Hematopoietic multipotent progenitor cell treated with erythropoietin and hydrocortisone succinate and interleukin-3 and kit ligand, for 4 days (in vitro differentiated cells): ENCODE measurements at regions not wholly inside any gene's neighbourhood (a gene's known extent, or its start where the extent isn't known, plus 50 kb on each side); places are given as distances from the start of the nearest gene placed in this dataset.
"Not testable (repeated sequence)": the region's sequence is repeated elsewhere in the genome, so short reads cannot be mapped to it uniquely, and the experiment has no call there.

Source experiments
- DNase-seq: peaks from one replicate; pipeline ENCODE4 v3.0.0-alpha.2; 2015

DNA sequence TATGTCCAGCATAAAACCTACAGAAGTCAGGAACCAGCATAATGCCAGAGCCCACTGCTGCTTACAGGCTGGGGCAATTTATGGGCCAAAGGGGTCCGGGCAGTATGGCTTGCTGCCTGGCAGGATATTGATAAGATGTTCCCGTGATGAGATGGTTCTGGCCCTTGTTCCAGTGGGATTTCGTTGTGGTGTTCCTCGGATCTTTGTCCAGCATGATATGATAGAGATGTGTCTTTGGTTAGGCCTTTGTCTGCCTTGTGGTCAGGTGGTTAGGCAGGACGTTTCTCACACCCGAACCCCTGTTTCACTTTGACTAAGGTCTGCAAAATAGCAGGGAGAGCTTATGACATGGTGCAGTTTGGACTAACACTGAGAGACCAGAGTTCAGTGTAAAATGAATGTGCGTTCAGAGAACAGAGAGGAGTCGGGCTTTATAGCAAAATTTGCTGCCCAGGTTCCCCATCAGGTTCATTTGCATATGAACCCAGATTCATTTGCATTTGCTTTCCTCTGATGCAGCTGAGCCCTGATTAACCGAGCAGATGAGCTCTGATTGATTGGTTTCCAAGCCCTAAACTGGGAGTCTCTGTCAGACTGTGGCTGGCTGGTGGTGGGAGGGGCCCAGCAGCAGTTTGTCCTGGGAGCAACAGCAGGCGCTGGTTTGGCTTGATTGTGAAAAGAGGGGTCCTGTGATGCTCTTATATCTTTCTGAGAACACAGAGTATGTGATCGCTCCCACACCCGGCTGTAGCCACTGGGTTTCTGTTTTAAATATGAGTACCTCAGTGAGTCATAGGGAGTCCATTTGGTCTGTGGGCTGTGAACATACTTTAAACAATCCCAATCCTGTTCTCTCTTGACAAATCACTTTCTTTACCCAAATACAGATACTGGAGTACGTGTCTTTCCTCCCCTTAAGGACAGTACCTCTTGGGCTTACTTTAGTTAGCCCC is 156.3 kb upstream of the PZP start:
- DNase-seq = peak; percentile 37

DNA sequence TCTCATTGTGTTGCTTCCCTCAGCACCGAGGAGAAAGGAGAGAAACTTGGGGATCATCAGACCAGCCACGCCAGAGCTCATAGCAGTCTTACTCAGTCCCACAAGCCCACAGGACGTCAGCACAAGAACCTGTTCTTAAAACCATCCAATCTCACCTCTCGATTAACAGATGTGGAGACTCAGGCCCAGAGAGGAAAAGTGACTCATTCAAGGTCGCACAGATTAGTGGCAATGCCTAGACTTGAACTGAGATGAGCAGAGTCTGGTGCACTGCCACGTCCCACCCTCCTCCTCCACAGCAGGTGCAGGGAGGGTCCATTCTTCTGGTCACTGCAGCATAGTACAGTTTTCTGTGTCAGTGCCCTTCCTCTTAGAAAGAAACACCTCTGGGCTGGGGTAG is 154.9 kb upstream of the PZP start:
- DNase-seq = no peak

DNA sequence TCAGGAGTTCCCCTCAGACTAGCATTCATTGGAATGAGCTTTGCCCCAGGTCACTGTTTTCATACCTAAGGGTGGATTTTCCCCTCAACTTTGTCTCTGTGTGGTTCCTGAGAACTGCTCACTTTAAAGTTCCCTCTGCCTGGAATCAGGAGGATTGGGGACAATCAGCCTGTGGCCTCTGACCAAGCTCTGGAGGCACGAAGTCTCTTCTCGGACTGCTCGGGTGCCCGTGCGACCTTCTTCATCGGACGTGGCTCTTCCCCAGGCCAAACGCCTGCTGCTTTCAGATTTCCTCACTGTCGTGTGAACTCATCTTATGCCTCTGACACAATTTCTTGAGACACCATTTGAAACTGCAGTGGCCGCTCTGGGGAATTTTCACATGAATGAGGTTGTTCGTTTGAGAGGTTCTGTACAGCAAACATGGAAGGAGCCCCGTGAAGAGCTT is 153.7 kb upstream of the PZP start:
- DNase-seq = no peak

DNA sequence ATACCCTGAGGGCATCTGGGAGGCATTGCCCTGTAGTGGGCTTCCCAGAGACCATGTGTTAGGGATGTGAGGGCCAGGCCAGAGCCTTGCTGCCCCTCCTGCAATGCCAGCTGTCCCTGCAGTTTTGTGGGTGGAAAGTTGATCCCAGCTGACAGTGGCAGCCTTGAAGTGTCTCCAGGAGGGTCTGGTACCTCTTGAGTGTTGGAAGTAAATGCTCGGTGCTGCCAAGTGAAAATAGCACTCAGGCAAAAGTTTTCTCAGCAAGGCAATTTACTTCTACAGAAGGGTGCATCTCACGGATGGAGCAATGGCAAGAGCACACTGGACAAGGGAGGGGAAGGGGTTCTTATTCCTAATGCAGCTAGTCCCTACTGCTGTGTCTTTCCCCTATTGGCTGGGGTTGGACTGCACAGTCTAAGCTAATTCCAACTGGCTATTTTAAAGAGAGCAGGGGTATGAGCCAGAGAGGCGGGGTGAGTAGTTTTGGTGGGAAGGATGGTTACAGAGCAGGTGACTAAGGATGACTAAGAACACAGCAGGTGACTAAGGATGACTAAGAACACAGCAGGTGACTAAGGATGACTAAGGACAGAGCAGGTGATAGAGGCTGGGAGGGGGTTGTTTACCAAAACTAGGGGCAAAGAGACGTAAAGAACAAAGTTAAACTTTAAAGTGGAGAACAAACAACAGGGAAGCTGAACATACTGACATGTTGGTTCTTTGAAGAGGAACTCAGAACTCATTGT is 146.0 kb upstream of the PZP start:
- not testable (repeated sequence) for DNase-seq

DNA sequence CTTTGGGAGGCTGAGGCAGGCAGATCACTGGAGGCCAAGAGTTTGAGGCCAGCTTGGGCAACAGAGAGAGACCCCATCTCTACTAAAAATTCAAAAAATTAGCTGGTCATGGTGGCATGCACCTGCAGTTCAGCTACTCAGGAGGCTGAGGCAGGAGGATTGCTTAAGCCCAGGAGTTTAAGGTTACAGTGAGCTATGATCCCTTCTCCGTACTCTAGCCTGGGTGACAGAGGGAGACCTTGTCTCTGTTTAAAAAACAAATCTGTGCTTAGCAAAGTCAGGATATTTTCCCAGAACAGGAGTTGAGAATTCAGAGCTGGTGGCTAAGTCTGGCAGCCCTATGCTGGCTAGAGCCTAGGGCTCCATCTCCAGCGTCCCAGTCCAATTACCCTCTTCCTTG is 142.9 kb upstream of the PZP start:
- DNase-seq = no peak

DNA sequence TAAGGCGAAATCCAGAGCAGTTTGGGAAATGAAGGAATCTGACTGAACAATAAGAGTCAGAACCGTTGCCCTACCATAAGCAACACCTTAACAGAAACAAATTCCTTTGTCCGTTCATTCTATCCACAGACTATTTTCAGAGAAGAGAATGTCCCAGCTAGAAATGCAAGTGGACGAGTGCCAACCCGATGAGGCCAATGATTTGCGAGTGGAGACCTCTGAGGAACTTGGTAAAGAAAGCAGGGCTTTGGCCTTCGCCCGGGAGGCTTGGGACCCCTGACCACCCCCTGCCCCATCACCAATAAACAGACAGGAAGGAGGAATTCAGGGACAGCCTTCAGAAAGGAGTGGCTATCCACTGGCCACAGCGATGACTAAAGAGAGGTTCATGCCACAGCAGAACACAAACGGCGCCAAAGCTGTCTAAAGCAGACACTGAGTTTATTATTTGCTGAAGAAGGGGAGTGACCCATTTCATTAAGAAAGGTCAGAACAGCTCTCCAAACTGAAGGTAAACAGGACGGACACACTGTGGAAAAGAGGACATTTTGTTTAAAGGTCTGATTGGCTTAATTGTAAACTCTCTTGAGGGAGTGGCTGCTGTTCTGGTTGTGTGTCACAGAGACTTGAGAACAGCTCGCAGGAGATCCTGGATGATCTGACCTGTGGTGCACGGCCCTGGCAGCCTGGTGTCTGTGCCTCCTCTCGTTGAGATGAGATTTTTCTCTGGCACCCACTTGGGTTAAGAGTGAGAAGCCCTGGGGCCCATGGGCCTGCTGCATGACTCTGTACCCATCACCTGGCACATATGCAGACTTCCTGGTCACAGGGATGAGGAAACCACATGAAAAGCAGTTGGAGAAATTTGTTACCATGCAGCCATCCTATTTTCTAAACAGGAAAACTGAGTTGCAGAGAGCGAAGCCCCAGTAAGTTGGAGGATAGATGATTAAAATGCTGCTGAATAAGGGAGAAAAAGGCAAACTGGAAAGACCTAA is 142.0 kb upstream of the PZP start:
- DNase-seq = no peak

DNA sequence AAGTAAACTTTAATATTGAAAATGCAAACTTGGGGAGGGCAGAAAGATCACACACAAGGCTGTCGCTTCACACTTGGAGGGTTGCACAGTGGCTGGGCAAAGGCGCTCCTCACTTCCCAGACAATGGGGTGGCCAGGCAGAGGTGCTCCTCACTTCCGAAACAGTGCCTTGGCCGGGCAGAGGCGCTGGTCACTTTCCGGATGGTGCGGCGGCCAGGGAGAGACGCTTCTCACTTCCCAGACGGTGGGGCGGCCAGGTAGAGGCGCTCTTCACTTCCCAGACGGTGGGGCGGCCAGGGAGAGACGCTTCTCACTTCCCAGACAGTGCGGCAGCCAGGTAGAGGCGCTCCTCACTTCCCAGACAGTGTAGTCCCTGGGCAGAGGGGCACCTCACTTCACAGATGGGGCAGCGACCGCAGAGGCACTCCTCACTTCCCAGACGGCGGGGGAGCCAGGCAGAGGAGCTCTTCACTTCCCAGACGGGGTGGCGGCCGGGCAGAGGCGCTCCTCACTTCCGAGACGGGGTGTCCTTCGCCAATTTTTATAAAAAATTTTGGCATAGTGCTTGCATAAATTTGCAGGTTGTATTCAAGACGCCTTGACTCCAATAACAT is 140.8 kb upstream of the PZP start:
- no peak for DNase-seq

DNA sequence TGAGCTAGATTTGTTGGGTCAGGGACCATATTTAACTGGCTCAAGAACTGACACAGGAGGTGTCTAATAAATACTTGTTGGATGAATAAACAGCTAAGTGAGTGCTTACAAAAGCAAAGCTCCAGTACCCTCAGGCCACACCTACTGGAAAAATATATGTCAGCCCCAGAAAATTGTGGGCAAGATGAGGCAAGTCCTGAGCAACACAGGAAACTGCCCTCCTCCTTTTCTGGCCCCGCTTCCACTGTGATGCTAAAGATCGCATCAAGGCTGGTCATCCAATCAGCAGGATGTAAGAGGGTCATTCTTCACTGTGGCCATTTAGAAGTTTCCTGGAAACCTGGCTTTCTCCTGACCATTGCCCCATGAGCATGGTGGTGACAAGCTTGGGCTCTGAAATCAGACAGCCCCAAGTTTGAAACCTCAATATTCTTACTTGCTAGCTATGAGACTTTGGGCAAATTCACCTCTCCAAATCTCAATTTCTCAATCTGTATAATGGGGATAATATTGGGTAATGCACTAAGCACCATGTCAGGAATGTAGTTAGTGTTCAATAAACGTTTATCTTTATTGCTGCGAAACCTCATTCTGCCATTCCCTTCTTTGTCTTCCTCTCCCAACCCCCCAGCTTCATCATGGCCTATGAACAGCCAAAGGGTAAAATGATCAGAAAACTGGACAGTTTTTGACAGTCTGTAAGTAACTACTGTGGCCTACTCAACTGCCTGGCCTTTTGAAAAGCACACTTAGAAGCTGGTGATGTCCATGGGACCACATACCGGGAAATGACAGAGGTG is 139.3 kb upstream of the PZP start:
- DNase-seq = no peak

DNA sequence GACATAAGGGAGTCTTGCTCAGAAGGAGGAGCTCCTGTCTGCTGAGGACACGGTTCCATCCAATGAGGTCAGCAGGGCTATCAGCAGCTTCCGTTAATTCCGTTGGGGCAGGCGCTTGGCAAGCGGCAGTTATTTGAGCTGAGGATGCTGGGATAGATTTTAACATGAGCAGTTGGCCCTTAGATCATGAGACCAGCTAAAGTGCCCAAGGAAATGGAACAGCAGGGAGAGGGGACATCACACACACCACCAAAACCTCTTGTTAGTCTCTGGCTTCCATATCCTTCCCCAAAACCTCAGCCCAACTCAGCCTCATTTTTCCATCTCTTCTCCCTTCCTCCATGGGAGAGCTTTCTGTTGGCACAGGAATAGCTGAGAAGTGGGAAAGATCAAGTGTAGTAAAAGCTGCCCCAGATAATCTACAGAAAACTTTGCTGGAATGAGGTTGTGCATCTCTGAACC is 138.7 kb upstream of the PZP start:
- DNase-seq = no peak

DNA sequence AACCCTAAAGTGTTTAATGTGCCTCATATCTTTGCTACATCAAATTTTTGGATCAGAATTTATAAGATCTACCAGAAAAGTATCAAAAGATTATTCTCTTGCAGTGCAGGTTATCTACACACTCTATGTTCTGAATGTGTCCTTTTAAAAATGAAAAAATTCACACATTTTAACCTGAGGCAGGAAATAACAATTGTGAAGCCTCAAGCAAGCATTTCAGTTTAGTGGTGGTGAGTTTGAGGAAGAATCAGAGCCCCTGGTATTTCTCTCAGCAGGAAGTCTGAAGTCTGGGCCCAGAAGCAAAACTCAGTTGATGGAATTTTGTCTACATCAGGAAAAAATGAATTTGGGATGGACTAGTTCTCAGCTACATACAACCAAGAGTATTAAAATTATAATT is 137.0 kb upstream of the PZP start:
- DNase-seq = no peak

DNA sequence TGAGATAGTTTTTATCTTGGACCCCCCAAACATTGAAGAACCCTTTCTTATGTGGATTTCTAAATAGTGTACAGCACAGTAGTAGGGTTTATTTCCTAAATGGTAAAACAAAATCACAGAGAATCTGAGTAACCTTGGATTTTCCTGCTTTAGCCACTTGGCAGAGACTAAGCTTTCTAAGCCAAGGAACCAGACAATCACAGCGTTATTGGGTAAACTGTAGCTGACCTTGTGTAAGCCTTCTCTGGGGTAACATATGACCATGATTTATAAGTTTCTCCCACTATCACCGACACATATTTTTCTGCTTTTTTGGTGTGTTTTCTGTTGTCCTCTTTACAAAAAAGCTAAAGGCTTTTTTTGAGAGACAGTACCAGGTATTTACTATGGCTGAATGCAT is 136.3 kb upstream of the PZP start:
- no peak for DNase-seq

DNA sequence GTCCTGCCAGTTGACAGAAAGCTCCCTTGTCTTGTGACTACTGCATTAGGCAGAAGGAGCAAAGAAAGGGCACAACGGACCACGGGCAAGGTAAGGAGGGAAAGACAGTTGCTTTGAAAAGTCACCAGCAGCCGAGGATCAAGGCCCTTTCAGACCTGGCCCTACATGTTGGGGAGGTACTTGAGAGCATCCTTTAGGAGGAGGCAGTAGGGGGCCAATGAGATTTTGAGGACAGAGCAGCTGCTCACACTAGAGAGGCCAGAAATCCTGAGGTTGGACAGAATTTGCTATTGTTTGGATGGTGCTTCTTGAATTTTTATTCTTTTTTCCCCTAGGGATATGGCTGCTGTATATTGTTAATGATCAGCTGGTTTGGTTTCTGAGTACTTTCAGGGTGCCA is 135.5 kb upstream of the PZP start:
- DNase-seq = no peak

DNA sequence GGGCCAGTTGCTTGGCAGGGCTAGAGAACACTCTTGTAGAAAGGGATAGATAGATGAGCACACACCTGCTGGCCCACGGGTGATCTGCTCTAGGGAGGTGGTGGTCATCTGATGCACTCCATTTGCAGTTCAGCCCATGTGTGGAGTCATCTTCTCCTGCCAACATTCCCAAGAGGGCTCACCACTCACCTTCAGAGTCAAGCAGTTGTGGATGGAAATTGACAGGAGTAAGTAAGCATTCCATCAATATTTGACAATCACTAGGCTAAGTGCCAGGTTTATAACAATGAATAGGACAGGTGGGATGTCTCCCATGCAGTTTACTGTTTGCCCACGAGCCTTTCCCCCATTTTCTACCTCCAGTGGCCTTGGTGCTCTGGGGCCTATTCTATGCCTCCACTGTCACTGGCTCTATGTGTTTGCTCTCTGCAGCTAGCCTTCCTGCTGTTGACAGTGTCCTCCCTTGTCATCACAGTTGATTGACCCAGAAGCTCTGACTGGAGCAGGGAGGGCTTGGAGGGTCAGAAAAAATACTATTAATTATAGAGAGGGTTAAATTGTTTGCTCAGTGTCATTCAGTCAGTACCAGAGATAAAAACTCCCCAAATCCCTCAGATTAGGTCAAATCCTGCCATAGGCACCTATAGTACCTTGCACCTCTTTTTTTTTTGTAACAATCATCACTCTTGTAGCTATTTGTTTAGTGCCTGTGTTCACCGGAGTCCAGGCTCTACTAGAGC is 134.6 kb upstream of the PZP start:
- DNase-seq = no peak

DNA sequence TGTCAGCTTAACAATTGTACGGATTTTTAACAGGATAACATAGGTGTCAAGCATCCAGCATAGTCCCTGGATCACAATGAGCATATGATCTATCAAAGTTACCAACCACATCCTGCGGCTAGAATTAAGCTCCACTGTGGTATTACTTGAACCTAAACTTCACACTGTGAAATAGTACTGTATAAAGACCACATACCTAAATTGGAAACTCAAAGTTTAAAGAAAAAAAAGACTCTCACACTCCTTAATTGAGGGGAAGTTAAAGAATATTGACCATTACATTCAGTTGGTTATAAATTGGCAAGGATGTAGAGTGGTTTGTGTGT is 133.0 kb upstream of the PZP start:
- no peak for DNase-seq

DNA sequence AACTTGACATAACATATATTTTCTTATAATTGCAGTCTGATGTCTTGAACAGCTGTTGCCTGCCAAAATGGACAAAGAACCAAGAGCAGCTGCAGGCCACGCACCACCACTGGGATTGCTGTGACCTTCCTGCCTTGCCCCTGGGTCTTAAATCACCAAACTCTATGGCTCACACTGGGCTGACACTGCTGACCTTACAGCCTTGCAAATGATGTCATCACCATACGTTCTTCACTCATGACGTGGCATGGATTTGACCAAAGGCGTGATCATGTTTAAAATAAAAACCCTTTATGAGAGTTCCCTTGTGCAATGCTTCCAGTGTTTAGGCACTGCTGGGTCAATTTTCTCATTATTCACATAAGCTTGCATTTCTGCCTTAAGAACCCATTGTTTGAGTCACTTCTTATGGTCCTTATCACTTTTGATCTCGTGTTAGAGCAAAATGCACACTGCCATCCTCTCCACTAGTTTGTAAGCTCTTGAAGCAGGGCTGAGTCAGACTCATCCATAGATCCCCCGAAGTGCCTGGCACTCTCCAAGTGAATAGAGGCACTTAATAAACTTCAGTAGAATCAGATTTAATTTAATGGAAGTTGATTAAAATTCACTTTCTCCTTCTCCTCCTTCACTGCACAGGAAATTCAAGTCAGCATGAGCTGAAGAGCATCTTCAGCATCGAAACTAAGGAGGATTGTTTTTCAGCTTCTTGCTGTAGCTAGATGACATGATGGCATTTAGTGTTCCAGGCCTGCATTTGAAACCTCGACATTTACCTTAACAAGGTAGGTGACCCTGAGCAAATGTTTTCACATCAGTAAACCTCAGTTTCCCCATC is 132.4 kb upstream of the PZP start:
- DNase-seq = no peak

DNA sequence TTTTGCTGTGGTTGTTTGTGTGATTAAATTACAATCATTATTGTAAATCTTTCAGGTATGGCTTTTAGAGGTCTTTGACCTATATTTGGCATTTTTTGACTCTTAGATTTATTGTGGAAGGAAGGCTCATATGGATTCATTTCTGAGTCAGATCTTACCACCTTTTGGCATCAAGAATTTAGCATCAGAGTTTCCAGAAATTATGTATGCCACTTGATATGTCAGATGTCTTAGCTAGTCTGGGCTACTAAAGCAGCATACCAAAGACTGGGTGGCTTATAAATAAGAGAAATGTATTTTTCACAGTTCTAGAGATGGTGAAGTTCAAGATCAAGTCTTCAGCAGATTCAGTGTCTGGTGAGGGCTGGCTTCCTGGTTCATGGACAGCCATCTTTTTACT is 129.5 kb upstream of the PZP start:
- DNase-seq = no peak

DNA sequence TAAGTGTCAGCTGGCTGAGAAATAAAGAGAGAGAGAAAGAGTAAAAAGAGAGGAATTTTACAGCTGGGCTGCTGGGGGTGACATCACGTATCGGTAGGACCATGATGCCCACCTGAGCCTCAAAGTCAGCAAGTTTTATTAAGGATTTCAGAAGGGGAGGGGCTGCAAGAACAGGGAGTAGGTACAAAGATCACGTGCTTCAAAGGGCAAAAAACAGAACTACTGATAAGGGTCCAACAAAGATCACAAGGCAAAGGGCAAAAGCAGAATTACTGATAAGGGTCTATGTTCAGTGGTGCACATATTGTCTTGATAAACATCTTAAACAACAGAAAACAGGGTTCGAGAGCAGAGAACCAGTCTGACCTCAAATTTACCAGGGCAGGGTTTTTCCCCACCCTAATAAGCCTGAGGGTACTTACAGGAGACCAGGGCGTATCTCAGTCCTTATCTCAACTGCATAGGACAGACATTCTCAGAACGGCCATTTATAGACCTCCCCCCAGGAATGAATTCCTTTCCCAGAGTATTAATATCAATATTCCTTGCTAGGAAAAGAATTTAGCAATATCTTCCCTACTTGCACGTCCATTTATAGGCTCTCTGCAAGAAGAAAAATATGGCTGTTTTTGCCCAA is 128.3 kb upstream of the PZP start:
- DNase-seq = not testable (repeated sequence)

DNA sequence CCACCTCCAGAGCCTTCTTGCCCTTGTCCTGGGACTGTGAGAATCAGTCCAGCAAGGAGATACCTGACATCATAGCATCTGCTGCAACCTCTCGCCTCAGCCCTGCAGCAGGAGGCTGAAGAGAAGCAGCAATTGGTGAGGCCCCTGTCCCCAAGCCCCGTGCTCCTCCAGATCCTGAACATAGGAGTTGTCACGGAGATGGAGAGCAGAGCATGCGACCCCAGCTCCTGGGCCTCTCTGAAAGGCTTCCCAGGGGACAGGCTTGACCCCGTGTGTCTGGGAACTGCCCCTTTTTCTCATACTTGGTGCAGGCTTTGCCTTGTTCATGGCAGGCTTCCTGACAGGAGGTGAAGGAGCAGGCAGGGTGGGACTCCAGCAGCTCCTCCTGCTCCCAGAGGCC is 127.7 kb upstream of the PZP start:
- DNase-seq = no peak

DNA sequence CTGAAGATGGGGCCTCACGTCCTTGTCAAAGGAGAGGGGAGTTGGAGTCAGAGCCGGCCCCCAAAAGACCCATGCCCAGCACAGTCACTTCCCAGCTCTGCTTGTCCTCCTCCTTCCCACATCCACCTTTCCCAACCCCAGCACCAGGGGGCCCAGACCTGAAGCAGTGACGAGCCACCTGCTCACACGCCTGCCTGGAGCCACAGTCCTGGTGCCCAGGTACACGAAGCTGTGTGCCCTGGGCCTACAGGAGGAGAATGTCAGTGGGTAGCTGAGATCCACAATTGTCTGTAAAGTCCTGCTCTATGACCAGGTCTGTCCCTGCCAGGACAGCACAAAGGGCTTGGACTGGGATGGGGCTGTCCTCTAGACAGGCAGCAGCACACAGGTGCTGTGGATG is 126.8 kb upstream of the PZP start:
- no peak for DNase-seq
